Body of pancreas (tissue), 4 donors: ENCODE measurements at regions not wholly inside any gene's neighbourhood (a gene's known extent, or its start where the extent isn't known, plus 50 kb on each side); places are given as distances from the start of the nearest gene placed in this dataset.

Experiments
- ATAC-seq: fragments of 150-250 bp; one replicate; pipeline ENCODE4 v1.9.1; 2016
- DNase-seq, 4 donors: peaks; one replicate each; pipeline ENCODE4 v3.0.0-alpha.2; 2019
- H3K27ac ChIP-seq, 4 donors: fragments of 200-600 bp; sonication (generic); 1 replicate in 3 of 4; 2 replicates in 1 of 4; pipeline versions ENCODE4 v1.5.1 to v1.6.1; 2016 to 2019; ENCODE audit warnings: mild to moderate bottlenecking in 1 of 4, mixed read lengths in 1 of 4, moderate library complexity in 1 of 4
- H3K27me3 ChIP-seq, 2 donors: fragments of 200-600 bp; sonication (generic); one replicate each; pipeline ENCODE4 v1.6.0; 2016; ENCODE audit warnings: mild to moderate bottlenecking in 1 of 2
- H3K36me3 ChIP-seq, 2 donors: fragments of 200-600 bp; sonication (generic); replicated peaks in 1 of 2; 2 replicates each; pipeline ENCODE4 v1.5.1; 2016; ENCODE audit warnings: low read depth in 2 of 2; ENCODE audit not compliant: insufficient read depth in 1 of 2
- H3K4me1 ChIP-seq: fragments of 200-600 bp; sonication (generic); one replicate; pipeline ENCODE4 v1.6.0; 2016
- H3K4me3 ChIP-seq, 2 donors: fragments of 200-600 bp; sonication (generic); 1 replicate in 1 of 2; 2 replicates in 1 of 2; pipeline ENCODE4 v1.5.1; 2016 to 2019
- H3K9me3 ChIP-seq, 3 donors: fragments of 200-600 bp; sonication (generic); 1 replicate in 2 of 3; 2 replicates in 1 of 3; pipeline ENCODE4 v1.5.1; 2016
- POLR2A ChIP-seq, 3 donors: fragments of 450-650 bp; IDR thresholded peaks; one replicate each; pipeline ENCODE4 v1.6.1; 2016; ENCODE audit warnings: antibody characterized with exemption in 3 of 3, mild to moderate bottlenecking in 2 of 3
- WGBS, 2 donors: methylation state at CpG; one replicate each; pipeline ENCODE4 v1.1.5; 2017; 5-methylcytosine and 5-hydroxymethylcytosine counted together
- intact Hi-C: fragments of 100-400 bp; cut with DNase I; formaldehyde crosslinking; loops from one replicate; pipeline ENCODE4 v1.15.1; 2023
- TF ChIP-seq, protein P1 (sequence below), 7 experiments: fragments of 450-650 bp in 4 of 7; fragments of 200-600 bp in 3 of 7; sonication (generic) in 3 of 7; IDR thresholded peaks; one replicate each; pipeline ENCODE4 v1.5.1; 2016 to 2019; ENCODE audit warnings: antibody characterized with exemption in 7 of 7

GRCh38 chr12:42660968-42661937 is 71.7 kb upstream of the PRICKLE1 start:
- ATAC-seq: no peak

GRCh38 chr12:42660117-42660516 is 70.6 kb upstream of the PRICKLE1 start:
- no peaks in the 10 kb centered on the region for H3K36me3 ChIP-seq
- intact Hi-C loops: no loop called here
- no peak for DNase-seq
- WGBS, 2 donors: 81 to 96% methylated on average over 1 of the region's 1 CpG
- H3K27me3 ChIP-seq: no peaks in the 10 kb centered on the region
- TF ChIP-seq, protein P1, sequence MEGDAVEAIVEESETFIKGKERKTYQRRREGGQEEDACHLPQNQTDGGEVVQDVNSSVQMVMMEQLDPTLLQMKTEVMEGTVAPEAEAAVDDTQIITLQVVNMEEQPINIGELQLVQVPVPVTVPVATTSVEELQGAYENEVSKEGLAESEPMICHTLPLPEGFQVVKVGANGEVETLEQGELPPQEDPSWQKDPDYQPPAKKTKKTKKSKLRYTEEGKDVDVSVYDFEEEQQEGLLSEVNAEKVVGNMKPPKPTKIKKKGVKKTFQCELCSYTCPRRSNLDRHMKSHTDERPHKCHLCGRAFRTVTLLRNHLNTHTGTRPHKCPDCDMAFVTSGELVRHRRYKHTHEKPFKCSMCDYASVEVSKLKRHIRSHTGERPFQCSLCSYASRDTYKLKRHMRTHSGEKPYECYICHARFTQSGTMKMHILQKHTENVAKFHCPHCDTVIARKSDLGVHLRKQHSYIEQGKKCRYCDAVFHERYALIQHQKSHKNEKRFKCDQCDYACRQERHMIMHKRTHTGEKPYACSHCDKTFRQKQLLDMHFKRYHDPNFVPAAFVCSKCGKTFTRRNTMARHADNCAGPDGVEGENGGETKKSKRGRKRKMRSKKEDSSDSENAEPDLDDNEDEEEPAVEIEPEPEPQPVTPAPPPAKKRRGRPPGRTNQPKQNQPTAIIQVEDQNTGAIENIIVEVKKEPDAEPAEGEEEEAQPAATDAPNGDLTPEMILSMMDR (IDR thresholded peaks at IDR 0.05): no peak
- TF ChIP-seq POLR2A (IDR thresholded peaks at IDR 0.05): no peak
- no peak for ATAC-seq
- no peak overlapping the region for H3K27ac ChIP-seq
- no peaks in the 10 kb centered on the region for H3K4me1 ChIP-seq
- H3K9me3 ChIP-seq: no peaks in the 10 kb centered on the region
- H3K4me3 ChIP-seq: no peak overlapping the region

More at GRCh38 chr12:42660968-42661937, 71.7 kb upstream of the PRICKLE1 start:
- TF ChIP-seq, protein P1 (IDR thresholded peaks at IDR 0.05): no peak
- TF ChIP-seq POLR2A (IDR thresholded peaks at IDR 0.05): no peak
- H3K27me3 ChIP-seq: no peaks in the 10 kb centered on the region
- no peak overlapping the region for H3K4me3 ChIP-seq
- intact Hi-C loops: no loop called here
- 49 to 56% methylated on average over 3 of the region's 3 CpGs for WGBS, 2 donors
- H3K9me3 ChIP-seq: no peaks in the 10 kb centered on the region
- no peaks in the 10 kb centered on the region for H3K36me3 ChIP-seq
- no peaks in the 10 kb centered on the region for H3K4me1 ChIP-seq
- DNase-seq: no peak
- no peak overlapping the region for H3K27ac ChIP-seq

DNA sequence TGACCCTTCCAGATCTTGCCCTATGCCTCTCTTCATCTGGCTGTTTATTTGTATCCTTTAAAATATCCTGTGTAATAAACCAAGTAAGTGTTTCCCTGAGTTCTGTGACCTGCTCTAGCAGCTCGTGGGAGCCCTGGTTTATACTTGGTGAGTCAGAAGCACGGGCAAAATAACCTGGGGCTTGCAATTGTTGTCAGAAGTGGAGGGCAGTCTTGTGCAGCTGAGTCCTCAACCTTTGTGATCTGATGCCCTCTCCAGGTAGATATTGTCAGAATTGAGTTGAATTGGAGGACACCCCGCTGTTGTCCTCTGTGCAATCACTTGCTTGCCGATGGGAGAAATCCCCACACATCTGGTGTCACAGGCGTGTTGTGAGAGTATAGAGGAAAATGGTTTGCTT is 62.5 kb upstream of the PRICKLE1 start:
- Histone ChIP-seq H3K36me3 (no peaks in the 10 kb centered on the region), H3K4me1 (no peaks in the 10 kb centered on the region), H3K27ac (no peak overlapping the region), H3K9me3 (no peaks in the 10 kb centered on the region), H3K27me3 (no peaks in the 10 kb centered on the region), H3K4me3 (no peak overlapping the region)
- 43 to 50% methylated on average over 4 to 5 of the region's 5 CpGs for WGBS, 2 donors
- TF ChIP-seq, protein P1 (IDR thresholded peaks at IDR 0.05): peak in 1 of 7 experiments; percentile 8
- TF ChIP-seq POLR2A (IDR thresholded peaks at IDR 0.05): no peak
- intact Hi-C loops: no loop called here
- ATAC-seq: no peak
- DNase-seq: no peak

DNA sequence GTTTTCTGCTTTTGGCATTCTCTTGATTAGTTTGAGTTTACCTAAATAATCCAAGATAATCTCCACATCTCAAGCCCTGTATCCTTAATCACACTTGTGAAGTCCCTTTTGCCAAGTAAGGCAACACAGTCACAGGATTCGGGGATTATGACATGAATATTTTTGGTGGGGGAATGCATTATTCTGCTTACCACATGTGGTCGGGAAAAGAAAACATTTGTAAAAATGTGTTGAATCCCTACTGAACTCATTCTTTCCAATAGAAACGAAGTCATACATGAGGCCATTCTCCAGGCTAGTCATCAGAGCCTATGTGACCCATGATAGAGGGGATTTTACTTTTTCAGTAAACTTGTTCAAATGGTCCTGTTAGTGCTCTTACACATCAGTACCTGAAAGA is 58.5 kb upstream of the PRICKLE1 start:
- intact Hi-C loops: no loop called here
- Histone ChIP-seq H3K27ac (no peak overlapping the region), H3K4me1 (no peaks in the 10 kb centered on the region), H3K27me3 (no peaks in the 10 kb centered on the region), H3K36me3 (no peaks in the 10 kb centered on the region), H3K9me3 (no peaks in the 10 kb centered on the region), H3K4me3 (no peak overlapping the region)
- ATAC-seq (no peak), DNase-seq (no peak)
- TF ChIP-seq, protein P1 (IDR thresholded peaks at IDR 0.05): no peak
- TF ChIP-seq POLR2A (IDR thresholded peaks at IDR 0.05): no peak
- 58 to 75% methylated on average over 3 of the region's 3 CpGs for WGBS, 2 donors
